Motor neuron (in vitro differentiated cells): ENCODE measurements at regions not wholly inside any gene's neighbourhood (a gene's known extent, or its start where the extent isn't known, plus 50 kb on each side); places are given as distances from the start of the nearest gene placed in this dataset.
A peak's percentile ranks its signal among the peaks of the same experiment; 100 is the strongest.
"Not testable (repeated sequence)": the region's sequence is repeated elsewhere in the genome, so short reads cannot be mapped to it uniquely, and the experiment has no call there.

Experiments used
- ATAC-seq, 8 experiments: fragments of 200-7000 bp; cut with Tn5 transposase; replicated peaks in 6 of 8; 2 replicates each; pipeline ENCODE4 v1.8.0; 2021; ENCODE audit warnings: mild to moderate bottlenecking in 8 of 8, moderate library complexity in 8 of 8
- H3K27ac ChIP-seq, 2 donors: fragments of 250-450 bp; sonication (Bioruptor Pico); 2 replicates each; pipeline ENCODE4 v1.9.0; 2021; ENCODE audit warnings: antibody characterized with exemption in 2 of 2, mild to moderate bottlenecking in 2 of 2, moderate library complexity in 1 of 2
- H3K4me1 ChIP-seq, 2 donors: fragments of 250-450 bp; sonication (Bioruptor Pico); replicated peaks in 1 of 2; 2 replicates each; pipeline ENCODE4 v1.6.1; 2021; ENCODE audit warnings: antibody characterized with exemption in 2 of 2, mild to moderate bottlenecking in 2 of 2, moderate library complexity in 1 of 2
- H3K4me3 ChIP-seq, 5 donors: fragments of 250-450 bp; sonication (Bioruptor Pico); 2 replicates each; pipeline ENCODE4 v1.9.0; 2021; ENCODE audit warnings: antibody characterized with exemption in 5 of 5, mild to moderate bottlenecking in 5 of 5, moderate library complexity in 4 of 5
- WGBS, 10 experiments: fragments of 450-650 bp; shearing (Covaris generic); methylation state at CpG; one replicate each; pipeline ENCODE4 v1.0.0; 2022; 5-methylcytosine and 5-hydroxymethylcytosine counted together
- in situ Hi-C, 9 experiments: fragments of 400-800 bp; cut with MboI; loops; one replicate each; pipeline ENCODE4 v1.15.0; 2021; ENCODE audit warnings: low sequenced_read_pairs in 9 of 9, low pct_unique_long_range_greater_than_20kb in 2 of 9; ENCODE audit not compliant: unreplicated experiment in 9 of 9

- Histone ChIP-seq H3K4me3 (no peak overlapping the region), H3K27ac (no peak overlapping the region), H3K4me1 (no peaks in the 10 kb centered on the region)
- 0 to 100% (median 86%) methylated on average over 1 of the region's 1 CpG; no CpG with 5 or more reads in 3 of the 10 experiments for WGBS, 10 experiments
- in situ Hi-C loops = loop anchor here in 2 of 9 experiments (25.0 kb wide), 2 partner anchors 219 to 1256 kb away; partner anchors contain the start of gene COL12A1 (in 1 of the 2)
- no peak for ATAC-seq
Measured at GRCh38 chr6:73956305-73956704, 260.3 kb downstream of the CD109 start.

- ATAC-seq = no peak
- H3K27ac ChIP-seq = no peak overlapping the region
- H3K4me3 ChIP-seq = no peak overlapping the region
- no peaks in the 10 kb centered on the region for H3K4me1 ChIP-seq
- 29 to 87% (median 59%) methylated on average over 1 to 4 of the region's 4 CpGs for WGBS, 10 experiments
- in situ Hi-C loops = loop anchor here in 2 of 9 experiments (25.0 kb wide), 2 partner anchors 218 to 1257 kb away; partner anchors contain the start of gene COL12A1 (in 1 of the 2)
Measured at GRCh38 chr6:73955800-73956199, 259.8 kb downstream of the CD109 start.

GRCh38 chr6:73954881-73955280 lies 258.9 kb downstream of the CD109 start:
- in situ Hi-C loops = loop anchor here in 2 of 9 experiments (25.0 kb wide), 2 partner anchors 218 to 1257 kb away; partner anchors contain the start of gene COL12A1 (in 1 of the 2)

GRCh38 chr6:73951183-73951582 lies 255.2 kb downstream of the CD109 start:
- ATAC-seq = no peak
- in situ Hi-C loops = loop anchor here in 2 of 9 experiments (25.0 kb wide), 2 partner anchors 214 to 1261 kb away; partner anchors contain the start of gene COL12A1 (in 1 of the 2)

More at GRCh38 chr6:73954881-73955280, 258.9 kb downstream of the CD109 start:
- Histone ChIP-seq H3K4me3 (no peak overlapping the region), H3K27ac (no peak overlapping the region), H3K4me1 (no peaks in the 10 kb centered on the region)
- no peak for ATAC-seq

GRCh38 chr6:73943930-73944652 lies 248.1 kb downstream of the CD109 start:
- no peak for ATAC-seq
- in situ Hi-C loops = no loop called here
- Histone ChIP-seq H3K27ac (no peak overlapping the region), H3K4me1 (no peaks in the 10 kb centered on the region), H3K4me3 (no peak overlapping the region)
- 0 to 100% (median 50%) methylated on average over 1 of the region's 1 CpG; no CpG with 5 or more reads in 3 of the 10 experiments for WGBS, 10 experiments

More at GRCh38 chr6:73951183-73951582, 255.2 kb downstream of the CD109 start:
- Histone ChIP-seq H3K4me1 (no peaks in the 10 kb centered on the region), H3K4me3 (no peak overlapping the region), H3K27ac (no peak overlapping the region)

- H3K4me3 ChIP-seq = no peak overlapping the region
- in situ Hi-C loops = no loop called here
- ATAC-seq = peak in 2 of 8 experiments; percentile 45 to 48
Measured at GRCh38 chr6:73943411-73943810, 247.4 kb downstream of the CD109 start.

GRCh38 chr6:73942592-73943186 lies 246.7 kb downstream of the CD109 start:
- H3K27ac ChIP-seq = no peak overlapping the region
- ATAC-seq = peak in 4 of 8 experiments; percentile 33 to 83 (median 58)
- in situ Hi-C loops = no loop called here
- WGBS, 10 experiments = 33 to 100% (median 68%) methylated on average over 1 to 3 of the region's 3 CpGs; no CpG with 5 or more reads in 2 of the 10 experiments
- no peaks in the 10 kb centered on the region for H3K4me1 ChIP-seq
- no peak overlapping the region for H3K4me3 ChIP-seq

More at GRCh38 chr6:73943411-73943810, 247.4 kb downstream of the CD109 start:
- Histone ChIP-seq H3K27ac (no peak overlapping the region), H3K4me1 (no peaks in the 10 kb centered on the region)
- 38 to 100% (median 75%) methylated on average over 1 of the region's 1 CpG; no CpG with 5 or more reads in 5 of the 10 experiments for WGBS, 10 experiments

- ATAC-seq = peak in 2 of 8 experiments; percentile 10 to 23
- Histone ChIP-seq H3K4me3 (no peak overlapping the region), H3K4me1 (no peaks in the 10 kb centered on the region), H3K27ac (no peak overlapping the region)
- in situ Hi-C loops = no loop called here
Measured at GRCh38 chr6:73941892-73942291, 245.9 kb downstream of the CD109 start.

GRCh38 chr6:73937805-73938204 lies 241.8 kb downstream of the CD109 start:
- in situ Hi-C loops = no loop called here
- Histone ChIP-seq H3K4me1 (peaks cover 0 to 2% of the 10 kb centered on the region in 2 donors), H3K27ac (no peak overlapping the region), H3K4me3 (no peak overlapping the region)
- ATAC-seq = no peak

GRCh38 chr6:73932866-73933265 lies 236.9 kb downstream of the CD109 start:
- in situ Hi-C loops = no loop called here
- ATAC-seq = no peak
- Histone ChIP-seq H3K27ac (no peak overlapping the region), H3K4me3 (no peak overlapping the region), H3K4me1 (peaks cover 0 to 4% of the 10 kb centered on the region in 2 donors)

- ATAC-seq = no peak
- Histone ChIP-seq H3K27ac (no peak overlapping the region), H3K4me1 (peaks cover 0 to 4% of the 10 kb centered on the region in 2 donors), H3K4me3 (no peak overlapping the region)
- WGBS, 10 experiments = 60 to 81% methylated on average over 1 to 2 of the region's 3 CpGs; no CpG with 5 or more reads in 8 of the 10 experiments
- in situ Hi-C loops = no loop called here
Measured at GRCh38 chr6:73929405-73929804, 233.4 kb downstream of the CD109 start.

- Histone ChIP-seq H3K27ac (no peak overlapping the region), H3K4me3 (no peak overlapping the region), H3K4me1 (no peaks in the 10 kb centered on the region)
- in situ Hi-C loops = no loop called here
- no peak for ATAC-seq
Measured at GRCh38 chr6:73927421-73927820, 231.4 kb downstream of the CD109 start.

- H3K4me3 ChIP-seq, ATAC-seq, H3K4me1 ChIP-seq, in situ Hi-C loops, H3K27ac ChIP-seq: not testable (repeated sequence)
- 0 to 93% (median 38%) methylated on average over 1 to 2 of the region's 17 CpGs; no CpG with 5 or more reads in 5 of the 10 experiments for WGBS, 10 experiments
Measured at GRCh38 chr6:73925703-73926102, 229.7 kb downstream of the CD109 start.
